ENCODE measurements at regions not wholly inside any gene's neighbourhood (a gene's known extent, or its start where the extent isn't known, plus 50 kb on each side); places are given as distances from the start of the nearest gene placed in this dataset.

DNA sequence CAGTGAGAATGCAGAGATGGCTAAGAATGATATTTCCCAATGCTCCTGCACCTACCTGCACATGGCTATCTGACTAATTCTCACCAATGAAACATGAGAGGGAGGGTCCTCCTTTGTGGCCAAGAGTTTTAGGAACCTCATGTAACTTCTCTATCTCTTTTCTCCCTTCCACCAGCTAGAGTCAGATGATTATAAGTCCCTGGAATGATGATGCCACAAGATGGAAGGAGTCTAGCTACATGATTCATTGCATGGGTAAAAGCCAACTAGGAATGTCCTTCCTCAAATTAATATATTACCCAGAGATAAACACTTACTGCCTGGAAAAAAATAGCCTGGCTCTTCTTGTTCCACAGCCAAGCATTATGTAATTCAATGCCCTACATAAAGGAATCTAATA is 55.1 kb upstream of the AASS start:
- no peak overlapping the region for H3K27ac Mint-ChIP-seq
- Histone ChIP-seq H2AFZ (ENCODE audit: insufficient read depth, low read depth, low read length, poor library complexity, severe bottlenecking) (no peak overlapping the region), H3K4me3 (ENCODE audit: control extremely low read depth in 1 of 5, extremely low read depth in 1 of 5, insufficient read depth in 1 of 5, low read depth in 2 of 5, low read length in 4 of 5) (no peak overlapping the region), H4K20me1 (ENCODE audit: control insufficient read depth, insufficient read depth, low read length, poor library complexity, severe bottlenecking) (no peaks in the 10 kb centered on the region), H3K4me2 (replicated peaks; ENCODE audit: low read depth, low read length, poor library complexity, severe bottlenecking) (no peak overlapping the region), H3K4me1 (ENCODE audit: control insufficient read depth in 2 of 2, insufficient read depth in 2 of 2, low read length in 2 of 2) (no peaks in the 10 kb centered on the region), H3K79me2 (ENCODE audit: control insufficient read depth, insufficient read depth, low read length) (no peaks in the 10 kb centered on the region), H3K9me3 (ENCODE audit: control extremely low read depth in 1 of 3, control insufficient read depth in 2 of 3, insufficient read depth in 1 of 3, low read length in 2 of 3) (no peaks in the 10 kb centered on the region), H3K36me3 (replicated peaks in 1 of 2; ENCODE audit: control extremely low read depth in 1 of 2, control insufficient read depth in 1 of 2, extremely low read depth in 1 of 2, insufficient read depth in 2 of 2, low read length in 1 of 2) (no peaks in the 10 kb centered on the region), H3K27ac (ENCODE audit: low read length in 2 of 2) (no peak overlapping the region), H3K9ac (ENCODE audit: low read length) (no peak overlapping the region), H3K27me3 (replicated peaks in 1 of 4; ENCODE audit: control extremely low read depth in 1 of 4, control insufficient read depth in 3 of 4, insufficient read depth in 4 of 4, low read length in 3 of 4) (no peaks in the 10 kb centered on the region)
- POLR2A ChIA-PET, result no interaction called here
- ATAC-seq (ENCODE audit: low read depth), result no peak
- intact Hi-C loops (cut with micrococcal nuclease), result no loop called here
- no peaks in the 10 kb centered on the region for H3K27me3 Mint-ChIP-seq
- no peaks in the 10 kb centered on the region for H3K9me3 Mint-ChIP-seq (ENCODE audit: insufficient read depth)
- CTCF ChIA-PET, result no interaction called here
- H3K4me3 Mint-ChIP-seq, result no peak overlapping the region
- no peak for DNase-seq
- H3K4me1 Mint-ChIP-seq, result no peaks in the 10 kb centered on the region
- TF ChIP-seq EZH2 (IDR thresholded peaks at IDR 0.05; ENCODE audit: borderline replicate concordance, insufficient read depth, low read depth, low read length, poor library complexity, severe bottlenecking) (no peak), CTCF (IDR thresholded peaks at IDR 0.05) (no peak)

GRCh38 chr7:122198581-122198980 is 54.5 kb upstream of the AASS start:
- Histone ChIP-seq H3K79me2 (ENCODE audit: control insufficient read depth, insufficient read depth, low read length) (no peaks in the 10 kb centered on the region), H3K4me1 (ENCODE audit: control insufficient read depth in 2 of 2, insufficient read depth in 2 of 2, low read length in 2 of 2) (no peaks in the 10 kb centered on the region), H4K20me1 (ENCODE audit: control insufficient read depth, insufficient read depth, low read length, poor library complexity, severe bottlenecking) (no peaks in the 10 kb centered on the region), H3K27ac (ENCODE audit: low read length in 2 of 2) (no peak overlapping the region), H2AFZ (ENCODE audit: insufficient read depth, low read depth, low read length, poor library complexity, severe bottlenecking) (no peak overlapping the region), H3K4me3 (ENCODE audit: control extremely low read depth in 1 of 5, extremely low read depth in 1 of 5, insufficient read depth in 1 of 5, low read depth in 2 of 5, low read length in 4 of 5) (no peak overlapping the region), H3K27me3 (replicated peaks in 1 of 4; ENCODE audit: control extremely low read depth in 1 of 4, control insufficient read depth in 3 of 4, insufficient read depth in 4 of 4, low read length in 3 of 4) (no peaks in the 10 kb centered on the region), H3K9me3 (ENCODE audit: control extremely low read depth in 1 of 3, control insufficient read depth in 2 of 3, insufficient read depth in 1 of 3, low read length in 2 of 3) (no peaks in the 10 kb centered on the region), H3K9ac (ENCODE audit: low read length) (no peak overlapping the region), H3K36me3 (replicated peaks in 1 of 2; ENCODE audit: control extremely low read depth in 1 of 2, control insufficient read depth in 1 of 2, extremely low read depth in 1 of 2, insufficient read depth in 2 of 2, low read length in 1 of 2) (no peaks in the 10 kb centered on the region), H3K4me2 (replicated peaks; ENCODE audit: low read depth, low read length, poor library complexity, severe bottlenecking) (no peak overlapping the region)
- DNase-seq, result no peak
- H3K4me3 Mint-ChIP-seq, result no peak overlapping the region
- ChIA-PET POLR2A (no interaction called here), CTCF (no interaction called here)
- H3K9me3 Mint-ChIP-seq (ENCODE audit: insufficient read depth), result no peaks in the 10 kb centered on the region
- WGBS (ENCODE audit: insufficient coverage), result 70% methylated on average over 1 of the region's 1 CpG
- H3K27ac Mint-ChIP-seq, result no peak overlapping the region
- TF ChIP-seq CTCF (IDR thresholded peaks at IDR 0.05) (no peak), EZH2 (IDR thresholded peaks at IDR 0.05; ENCODE audit: borderline replicate concordance, insufficient read depth, low read depth, low read length, poor library complexity, severe bottlenecking) (no peak)
- intact Hi-C loops (cut with micrococcal nuclease), result no loop called here
- H3K4me1 Mint-ChIP-seq, result no peaks in the 10 kb centered on the region
- ATAC-seq (ENCODE audit: low read depth), result no peak
- H3K27me3 Mint-ChIP-seq, result no peaks in the 10 kb centered on the region
